Keratinocyte (primary cell): ENCODE measurements at regions not wholly inside any gene's neighbourhood (a gene's known extent, or its start where the extent isn't known, plus 50 kb on each side); places are given as distances from the start of the nearest gene placed in this dataset.

Experiments used
- CTCF ChIP-seq, 3 experiments: IDR thresholded peaks in 1 of 3; conservative IDR thresholded peaks in 1 of 3; optimal IDR thresholded peaks in 1 of 3; 2 replicates in 2 of 3; 3 replicates in 1 of 3; pipeline versions ENCODE3 to v1.5.1; 2011; ENCODE audit warnings: low read length in 3 of 3, mild to moderate bottlenecking in 3 of 3, moderate library complexity in 2 of 3, control low read depth in 1 of 3, inconsistent platforms in 1 of 3; ENCODE audit not compliant: insufficient read depth in 2 of 3; ENCODE audit errors: extremely low read depth in 1 of 3
- EZH2 ChIP-seq: IDR thresholded peaks from one replicate; pipeline ENCODE4 v1.6.1; 2012; ENCODE audit warnings: inconsistent platforms, mild to moderate bottlenecking, low read length, moderate library complexity

DNA sequence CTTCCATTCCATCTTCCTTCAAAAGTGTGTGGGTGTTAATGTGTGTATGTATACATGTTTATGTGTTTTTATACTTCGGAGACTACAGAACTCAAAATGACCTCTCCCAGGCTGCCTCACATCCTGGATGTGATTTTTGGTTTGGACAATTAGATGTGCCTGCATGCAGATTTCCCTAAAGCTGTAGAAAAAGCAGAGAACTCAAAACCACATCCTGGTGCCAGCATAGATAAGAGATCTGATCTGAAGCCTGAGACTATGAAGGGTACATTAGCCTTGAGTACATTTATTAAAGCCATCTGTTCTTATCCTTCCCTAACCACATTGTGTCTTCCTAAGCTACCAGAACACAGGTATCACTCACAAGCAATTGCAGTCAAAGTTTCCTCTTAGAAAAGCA, 319.4 kb upstream of the RASGRP1 start:
- TF ChIP-seq CTCF (optimal IDR thresholded peaks at IDR 0.05 in 1 of 3, IDR thresholded peaks at IDR 0.05 in 1 of 3, conservative IDR thresholded peaks at IDR 0.05 in 1 of 3; ENCODE audit: extremely low read depth in 1 of 3, insufficient read depth in 2 of 3, low read length in 3 of 3) = no peak
- no peak for TF ChIP-seq EZH2
